Endothelial cell (in vitro differentiated cells): ENCODE measurements at regions not wholly inside any gene's neighbourhood (a gene's known extent, or its start where the extent isn't known, plus 50 kb on each side); places are given as distances from the start of the nearest gene placed in this dataset.

ENCODE experiments used
- DNase-seq: peaks from one replicate; pipeline ENCODE4 v3.0.0; 2021; ENCODE audit warnings: low spot score
- H3K27ac Mint-ChIP-seq: one replicate; pipeline ENCODE4 v1.8.0; 2021; ENCODE audit warnings: mixed read lengths, inconsistent platforms; ENCODE audit not compliant: unreplicated experiment
- H3K27me3 Mint-ChIP-seq: one replicate; pipeline ENCODE4 v1.8.0; 2021; ENCODE audit warnings: mild to moderate bottlenecking, moderate library complexity, mixed read lengths, inconsistent platforms; ENCODE audit not compliant: unreplicated experiment
- H3K36me3 Mint-ChIP-seq: one replicate; pipeline ENCODE4 v1.8.0; 2021; ENCODE audit warnings: mild to moderate bottlenecking, low read depth, mixed read lengths, inconsistent platforms; ENCODE audit not compliant: unreplicated experiment
- H3K4me1 Mint-ChIP-seq: one replicate; pipeline ENCODE4 v1.8.0; 2021; ENCODE audit warnings: mild to moderate bottlenecking, mixed read lengths, inconsistent platforms; ENCODE audit not compliant: unreplicated experiment
- H3K4me3 Mint-ChIP-seq: one replicate; pipeline ENCODE4 v1.8.0; 2021; ENCODE audit warnings: mild to moderate bottlenecking, mixed read lengths, inconsistent platforms; ENCODE audit not compliant: unreplicated experiment
- H3K9me3 Mint-ChIP-seq: one replicate; pipeline ENCODE4 v1.8.0; 2021; ENCODE audit warnings: mixed read lengths, inconsistent platforms; ENCODE audit not compliant: unreplicated experiment
- CTCF ChIP-seq: fragments of 200-600 bp; sonication (generic); IDR thresholded peaks from one replicate; pipeline ENCODE4 v1.5.0; 2021; ENCODE audit warnings: antibody characterized with exemption; ENCODE audit not compliant: unreplicated experiment

- Mint-ChIP-seq H3K27me3 (no peaks in the 10 kb centered on the region), H3K36me3 (no peaks in the 10 kb centered on the region), H3K4me3 (no peak overlapping the region), H3K27ac (no peak overlapping the region), H3K9me3 (no peaks in the 10 kb centered on the region), H3K4me1 (no peaks in the 10 kb centered on the region)
- no peak for DNase-seq
- no peak for TF ChIP-seq CTCF
Measured at GRCh38 chr2:157087373-157088002, 170.0 kb upstream of the GALNT5 start.

GRCh38 chr2:157093666-157094065 is 163.8 kb upstream of the GALNT5 start:
- no peaks in the 10 kb centered on the region for H3K36me3 Mint-ChIP-seq
- TF ChIP-seq CTCF: no peak
- H3K4me3 Mint-ChIP-seq: no peak overlapping the region
- H3K9me3 Mint-ChIP-seq: no peaks in the 10 kb centered on the region
- no peaks in the 10 kb centered on the region for H3K4me1 Mint-ChIP-seq
- H3K27ac Mint-ChIP-seq: no peak overlapping the region
- no peak for DNase-seq
- no peaks in the 10 kb centered on the region for H3K27me3 Mint-ChIP-seq

GRCh38 chr2:157105372-157105771 is 152.1 kb upstream of the GALNT5 start:
- Mint-ChIP-seq H3K27ac (no peak overlapping the region), H3K9me3 (no peaks in the 10 kb centered on the region), H3K4me1 (no peaks in the 10 kb centered on the region), H3K36me3 (no peaks in the 10 kb centered on the region), H3K27me3 (peaks cover 5% of the 10 kb centered on the region), H3K4me3 (no peak overlapping the region)
- no peak for DNase-seq
- no peak for TF ChIP-seq CTCF

- Mint-ChIP-seq H3K36me3 (no peaks in the 10 kb centered on the region), H3K4me1 (no peaks in the 10 kb centered on the region), H3K27ac (peak overlapping the region; percentile 9), H3K27me3 (peaks cover 5% of the 10 kb centered on the region), H3K9me3 (no peaks in the 10 kb centered on the region), H3K4me3 (no peak overlapping the region)
- TF ChIP-seq CTCF: no peak
- DNase-seq: no peak
Measured at GRCh38 chr2:157106950-157107349, 150.6 kb upstream of the GALNT5 start.

GRCh38 chr2:157107460-157107859 is 150.0 kb upstream of the GALNT5 start:
- Mint-ChIP-seq H3K36me3 (no peaks in the 10 kb centered on the region), H3K9me3 (no peaks in the 10 kb centered on the region), H3K27me3 (peaks cover 5% of the 10 kb centered on the region), H3K27ac (no peak overlapping the region), H3K4me3 (no peak overlapping the region), H3K4me1 (no peaks in the 10 kb centered on the region)
- no peak for DNase-seq
- TF ChIP-seq CTCF: no peak
